Uterus (tissue), 2 donors: ENCODE measurements at regions not wholly inside any gene's neighbourhood (a gene's known extent, or its start where the extent isn't known, plus 50 kb on each side); places are given as distances from the start of the nearest gene placed in this dataset.

Experiments used
- CTCF ChIP-seq, 4 experiments: fragments of 200-600 bp in 2 of 4; fragments of 450-650 bp in 2 of 4; sonication (generic) in 2 of 4; IDR thresholded peaks; one replicate each; pipeline ENCODE4 v1.5.1; 2016 to 2019; ENCODE audit warnings: antibody characterized with exemption in 4 of 4, mild to moderate bottlenecking in 2 of 4, moderate library complexity in 1 of 4
- POLR2A ChIP-seq, 2 donors: fragments of 450-650 bp; IDR thresholded peaks; one replicate each; pipeline ENCODE4 v1.6.1; 2016; ENCODE audit warnings: antibody characterized with exemption in 2 of 2, mild to moderate bottlenecking in 1 of 2, moderate library complexity in 1 of 2

GRCh38 chr12:90281154-90281868 lies 572.7 kb upstream of the ATP2B1 start:
- TF ChIP-seq CTCF (IDR thresholded peaks at IDR 0.05) (no peak), POLR2A (IDR thresholded peaks at IDR 0.05) (no peak)
